B cell (primary cell): ENCODE measurements at regions not wholly inside any gene's neighbourhood (a gene's known extent, or its start where the extent isn't known, plus 50 kb on each side); places are given as distances from the start of the nearest gene placed in this dataset.
"Not testable (repeated sequence)": the region's sequence is repeated elsewhere in the genome, so short reads cannot be mapped to it uniquely, and the experiment has no call there.

Source experiments
- EZH2 ChIP-seq: IDR thresholded peaks from 2 replicates; pipeline ENCODE4 v1.6.1; 2012; ENCODE audit warnings: borderline replicate concordance, low read depth, mild to moderate bottlenecking, moderate library complexity, low read length; ENCODE audit not compliant: insufficient read depth, poor library complexity, severe bottlenecking
- TF ChIP-seq, protein P1 (sequence below): fragments of 200-600 bp; IDR thresholded peaks from one replicate; pipeline ENCODE4 v1.8.0; 2022; ENCODE audit warnings: antibody characterized with exemption, mild to moderate bottlenecking

DNA sequence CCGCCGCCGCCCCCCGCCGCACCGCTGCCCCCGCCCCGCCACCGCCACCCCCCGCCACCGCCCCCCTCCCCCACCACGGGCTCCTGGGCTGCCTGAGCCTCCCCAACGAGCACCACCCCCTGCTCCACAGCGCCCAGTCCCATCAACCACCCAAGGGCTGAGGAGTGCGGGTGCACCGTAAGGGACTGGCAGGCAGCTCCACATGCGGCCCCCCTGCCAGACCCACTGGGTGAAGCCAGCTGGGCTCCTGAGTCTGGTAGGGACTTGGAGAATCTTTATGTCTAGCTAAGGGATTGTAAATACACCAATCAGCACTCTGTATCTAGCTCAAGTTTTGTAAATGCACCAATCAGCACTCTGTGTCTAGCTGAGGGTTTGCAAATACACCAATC is 76.7 kb downstream of the GADD45G start:
- TF ChIP-seq, protein P1, sequence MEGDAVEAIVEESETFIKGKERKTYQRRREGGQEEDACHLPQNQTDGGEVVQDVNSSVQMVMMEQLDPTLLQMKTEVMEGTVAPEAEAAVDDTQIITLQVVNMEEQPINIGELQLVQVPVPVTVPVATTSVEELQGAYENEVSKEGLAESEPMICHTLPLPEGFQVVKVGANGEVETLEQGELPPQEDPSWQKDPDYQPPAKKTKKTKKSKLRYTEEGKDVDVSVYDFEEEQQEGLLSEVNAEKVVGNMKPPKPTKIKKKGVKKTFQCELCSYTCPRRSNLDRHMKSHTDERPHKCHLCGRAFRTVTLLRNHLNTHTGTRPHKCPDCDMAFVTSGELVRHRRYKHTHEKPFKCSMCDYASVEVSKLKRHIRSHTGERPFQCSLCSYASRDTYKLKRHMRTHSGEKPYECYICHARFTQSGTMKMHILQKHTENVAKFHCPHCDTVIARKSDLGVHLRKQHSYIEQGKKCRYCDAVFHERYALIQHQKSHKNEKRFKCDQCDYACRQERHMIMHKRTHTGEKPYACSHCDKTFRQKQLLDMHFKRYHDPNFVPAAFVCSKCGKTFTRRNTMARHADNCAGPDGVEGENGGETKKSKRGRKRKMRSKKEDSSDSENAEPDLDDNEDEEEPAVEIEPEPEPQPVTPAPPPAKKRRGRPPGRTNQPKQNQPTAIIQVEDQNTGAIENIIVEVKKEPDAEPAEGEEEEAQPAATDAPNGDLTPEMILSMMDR, result not testable (repeated sequence)
- TF ChIP-seq EZH2, result not testable (repeated sequence)
